Nephron progenitor cell (in vitro differentiated cells): ENCODE measurements at regions not wholly inside any gene's neighbourhood (a gene's known extent, or its start where the extent isn't known, plus 50 kb on each side); places are given as distances from the start of the nearest gene placed in this dataset.
A peak's percentile ranks its signal among the peaks of the same experiment; 100 is the strongest.

Experiments
- DNase-seq: peaks from one replicate; pipeline ENCODE4 v3.0.0; 2021
- H3K27ac Mint-ChIP-seq: 2 replicates; pipeline ENCODE4 v1.8.0; 2021; ENCODE audit warnings: mild to moderate bottlenecking, moderate library complexity, mixed read lengths
- H3K27me3 Mint-ChIP-seq: 2 replicates; pipeline ENCODE4 v1.8.0; 2021; ENCODE audit warnings: mild to moderate bottlenecking, low read depth, mixed read lengths; ENCODE audit not compliant: poor library complexity
- H3K36me3 Mint-ChIP-seq: 2 replicates; pipeline ENCODE4 v1.8.0; 2021; ENCODE audit warnings: low read depth, mixed read lengths
- H3K4me1 Mint-ChIP-seq: 2 replicates; pipeline ENCODE4 v1.8.0; 2021; ENCODE audit warnings: mixed read lengths
- H3K4me3 Mint-ChIP-seq: 2 replicates; pipeline ENCODE4 v1.8.0; 2021; ENCODE audit warnings: mild to moderate bottlenecking, moderate library complexity, mixed read lengths
- H3K9me3 Mint-ChIP-seq: 2 replicates; pipeline ENCODE4 v1.8.0; 2021; ENCODE audit warnings: mild to moderate bottlenecking, moderate library complexity, mixed read lengths
- TF ChIP-seq, protein P1 (sequence below): fragments of 200-600 bp; sonication (generic); IDR thresholded peaks from 2 replicates; pipeline ENCODE4 v1.5.0; 2021; ENCODE audit warnings: antibody characterized with exemption

- no peak for DNase-seq
- H3K9me3 Mint-ChIP-seq = no peaks in the 10 kb centered on the region
These were observed 86.5 kb downstream of the YTHDF1 start for GRCh38 chr20:63129376-63129965.

GRCh38 chr20:63128956-63129355 lies 87.0 kb downstream of the YTHDF1 start:
- no peak overlapping the region for H3K4me3 Mint-ChIP-seq
- H3K27ac Mint-ChIP-seq = no peak overlapping the region
- H3K4me1 Mint-ChIP-seq = no peaks in the 10 kb centered on the region
- TF ChIP-seq, protein P1, sequence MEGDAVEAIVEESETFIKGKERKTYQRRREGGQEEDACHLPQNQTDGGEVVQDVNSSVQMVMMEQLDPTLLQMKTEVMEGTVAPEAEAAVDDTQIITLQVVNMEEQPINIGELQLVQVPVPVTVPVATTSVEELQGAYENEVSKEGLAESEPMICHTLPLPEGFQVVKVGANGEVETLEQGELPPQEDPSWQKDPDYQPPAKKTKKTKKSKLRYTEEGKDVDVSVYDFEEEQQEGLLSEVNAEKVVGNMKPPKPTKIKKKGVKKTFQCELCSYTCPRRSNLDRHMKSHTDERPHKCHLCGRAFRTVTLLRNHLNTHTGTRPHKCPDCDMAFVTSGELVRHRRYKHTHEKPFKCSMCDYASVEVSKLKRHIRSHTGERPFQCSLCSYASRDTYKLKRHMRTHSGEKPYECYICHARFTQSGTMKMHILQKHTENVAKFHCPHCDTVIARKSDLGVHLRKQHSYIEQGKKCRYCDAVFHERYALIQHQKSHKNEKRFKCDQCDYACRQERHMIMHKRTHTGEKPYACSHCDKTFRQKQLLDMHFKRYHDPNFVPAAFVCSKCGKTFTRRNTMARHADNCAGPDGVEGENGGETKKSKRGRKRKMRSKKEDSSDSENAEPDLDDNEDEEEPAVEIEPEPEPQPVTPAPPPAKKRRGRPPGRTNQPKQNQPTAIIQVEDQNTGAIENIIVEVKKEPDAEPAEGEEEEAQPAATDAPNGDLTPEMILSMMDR = no peak
- no peaks in the 10 kb centered on the region for H3K9me3 Mint-ChIP-seq
- H3K36me3 Mint-ChIP-seq = no peaks in the 10 kb centered on the region
- peaks cover 34% of the 10 kb centered on the region for H3K27me3 Mint-ChIP-seq
- DNase-seq = no peak

More at GRCh38 chr20:63129376-63129965, 86.5 kb downstream of the YTHDF1 start:
- Mint-ChIP-seq H3K36me3 (no peaks in the 10 kb centered on the region), H3K4me1 (no peaks in the 10 kb centered on the region), H3K4me3 (no peak overlapping the region), H3K27me3 (peaks cover 33% of the 10 kb centered on the region), H3K27ac (no peak overlapping the region)
- TF ChIP-seq, protein P1 = no peak

DNA sequence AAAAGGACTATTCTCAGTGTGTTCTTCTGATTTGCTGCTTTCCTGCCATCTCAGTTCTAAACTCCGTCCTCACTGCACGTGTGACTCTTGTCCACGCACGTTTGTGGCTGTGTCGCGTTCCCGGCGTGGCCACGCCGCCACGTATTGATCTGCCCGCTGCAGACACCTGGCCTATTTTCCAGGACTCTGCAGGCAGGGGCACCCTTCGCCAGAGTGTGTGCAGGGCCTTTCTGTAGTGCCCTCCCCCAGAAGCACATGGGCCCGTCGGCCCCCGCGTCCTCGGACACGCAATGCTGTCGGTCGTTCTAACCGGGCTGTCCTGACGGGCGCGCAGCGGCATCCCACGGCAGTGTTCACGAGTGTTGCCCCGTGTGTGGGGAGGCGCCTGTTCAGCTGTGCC lies 87.6 kb downstream of the YTHDF1 start:
- peak; percentile 1 for DNase-seq
- Mint-ChIP-seq H3K4me1 (no peaks in the 10 kb centered on the region), H3K36me3 (no peaks in the 10 kb centered on the region), H3K4me3 (no peak overlapping the region), H3K27me3 (peaks cover 32% of the 10 kb centered on the region), H3K27ac (no peak overlapping the region), H3K9me3 (no peaks in the 10 kb centered on the region)
- TF ChIP-seq, protein P1 = no peak

- H3K27me3 Mint-ChIP-seq = peaks cover 30% of the 10 kb centered on the region
- H3K36me3 Mint-ChIP-seq = no peaks in the 10 kb centered on the region
- H3K9me3 Mint-ChIP-seq = no peaks in the 10 kb centered on the region
- DNase-seq = no peak
- TF ChIP-seq, protein P1 = no peak
- H3K27ac Mint-ChIP-seq = no peak overlapping the region
- H3K4me1 Mint-ChIP-seq = no peaks in the 10 kb centered on the region
- H3K4me3 Mint-ChIP-seq = no peak overlapping the region
These were observed 88.1 kb downstream of the YTHDF1 start for GRCh38 chr20:63127700-63128364.

- H3K27me3 Mint-ChIP-seq = peaks cover 36% of the 10 kb centered on the region
- peak; percentile 0 for DNase-seq
- H3K4me3 Mint-ChIP-seq = no peak overlapping the region
- no peak overlapping the region for H3K27ac Mint-ChIP-seq
- H3K9me3 Mint-ChIP-seq = peaks cover 6% of the 10 kb centered on the region
- no peaks in the 10 kb centered on the region for H3K36me3 Mint-ChIP-seq
- H3K4me1 Mint-ChIP-seq = no peaks in the 10 kb centered on the region
- TF ChIP-seq, protein P1 = no peak
These were observed 88.8 kb downstream of the YTHDF1 start for GRCh38 chr20:63126876-63127699.
